Endothelial cell of umbilical vein (primary cell): ENCODE measurements at regions not wholly inside any gene's neighbourhood (a gene's known extent, or its start where the extent isn't known, plus 50 kb on each side); places are given as distances from the start of the nearest gene placed in this dataset.
"Not testable (repeated sequence)": the region's sequence is repeated elsewhere in the genome, so short reads cannot be mapped to it uniquely, and the experiment has no call there.

Source experiments
- BruUV-seq: library from RNA; stranded (reverse); fragments of 400-500 nt; replicated peaks from 2 replicates; lab custom pipeline; 2021; lab: Mats Ljungman, UMichigan
- CTCF ChIA-PET: fragments of 300-600, 350-600 bp; sonication (Branson Sonifier 250); formaldehyde crosslinking; loops from one replicate; lab custom pipeline; 2021; ENCODE audit warnings: antibody characterized with exemption, inconsistent platforms; lab: Charles Lee
- POLR2A ChIA-PET: fragments of 300-600, 350-600 bp; sonication (Branson Sonifier 250); formaldehyde crosslinking; loops from one replicate; lab custom pipeline; 2021; ENCODE audit warnings: antibody characterized with exemption, inconsistent platforms; lab: Charles Lee
- DNase-seq: peaks from one replicate; pipeline ENCODE4 v3.0.0-alpha.2; 2011; ENCODE audit warnings: low read depth, low spot score
- FAIRE-seq: peaks from 2 replicates; lab custom pipeline; 2011; peaks lifted over from hg19 to GRCh38; lab: Jason Lieb, UNC
- H2AFZ ChIP-seq: 2 replicates; pipeline ENCODE4 v1.6.0; 2012; ENCODE audit warnings: low read depth, low read length, control low read depth, inconsistent platforms
- H3K27ac ChIP-seq: 2 replicates; pipeline ENCODE4 v1.5.1; 2011; ENCODE audit warnings: low read depth, mild to moderate bottlenecking, control low read depth, low read length, moderate library complexity; ENCODE audit not compliant: insufficient read depth
- H3K27me3 ChIP-seq, 2 experiments: 2 replicates each; pipeline versions ENCODE4 v1.6.0 to v1.6.1; 2011; ENCODE audit warnings: low read length in 2 of 2, mixed read lengths in 1 of 2; ENCODE audit not compliant: control insufficient read depth in 2 of 2, insufficient read depth in 2 of 2
- H3K36me3 ChIP-seq, 2 experiments: 2 replicates in 1 of 2; 3 replicates in 1 of 2; pipeline ENCODE4 v1.5.1; 2011; ENCODE audit warnings: low read length in 2 of 2, mild to moderate bottlenecking in 1 of 2, moderate library complexity in 1 of 2; ENCODE audit not compliant: control insufficient read depth in 2 of 2, insufficient read depth in 2 of 2; ENCODE audit errors: extremely low read depth in 1 of 2
- H3K4me1 ChIP-seq: 3 replicates; pipeline ENCODE4 v1.5.1; 2011; ENCODE audit warnings: mild to moderate bottlenecking, low read length; ENCODE audit not compliant: control insufficient read depth, insufficient read depth; ENCODE audit errors: extremely low read depth
- H3K4me2 ChIP-seq: 2 replicates; pipeline ENCODE4 v1.6.1; 2011; ENCODE audit warnings: low read length, control low read depth, mixed read lengths; ENCODE audit not compliant: insufficient read depth
- H3K4me3 ChIP-seq, 3 experiments: fragments of 200-600 bp in 1 of 3; sonication (generic), shearing (Covaris generic) in 1 of 3; replicated peaks in 1 of 3; 2 replicates each; pipeline ENCODE4 v1.5.1; 2011 to 2016; ENCODE audit warnings: control low read depth in 3 of 3, low read length in 3 of 3, mild to moderate bottlenecking in 2 of 3, inconsistent platforms in 1 of 3, low read depth in 1 of 3, moderate library complexity in 1 of 3; ENCODE audit not compliant: insufficient read depth in 1 of 3
- H3K79me2 ChIP-seq: 2 replicates; pipeline ENCODE4 v1.6.0; 2012; ENCODE audit warnings: low read length, inconsistent platforms; ENCODE audit not compliant: control insufficient read depth, insufficient read depth
- H3K9ac ChIP-seq: replicated peaks from 2 replicates; pipeline ENCODE3; 2011; ENCODE audit warnings: low read length, control low read depth; ENCODE audit not compliant: insufficient read depth; ENCODE audit errors: extremely low read depth
- H3K9me1 ChIP-seq: replicated peaks from 3 replicates; pipeline ENCODE4 v1.6.0; 2011; ENCODE audit warnings: mild to moderate bottlenecking, low read length; ENCODE audit not compliant: control insufficient read depth, insufficient read depth; ENCODE audit errors: extremely low read depth
- H3K9me3 ChIP-seq: replicated peaks from 2 replicates; pipeline ENCODE4 v1.5.1; 2012; ENCODE audit warnings: low read length, inconsistent platforms; ENCODE audit not compliant: control insufficient read depth, insufficient read depth
- H4K20me1 ChIP-seq: replicated peaks from 2 replicates; pipeline ENCODE3; 2011; ENCODE audit warnings: mild to moderate bottlenecking, low read length; ENCODE audit not compliant: control insufficient read depth, insufficient read depth; ENCODE audit errors: extremely low read depth
- CTCF ChIP-seq, 2 donors: IDR thresholded peaks; 1 replicate in 1 of 2; 2 replicates in 1 of 2; pipeline ENCODE4 v1.5.1; 2011; ENCODE audit warnings: low read length in 2 of 2, mild to moderate bottlenecking in 2 of 2, moderate library complexity in 2 of 2, control low read depth in 1 of 2, inconsistent platforms in 1 of 2, low read depth in 1 of 2; ENCODE audit not compliant: insufficient read depth in 1 of 2; ENCODE audit errors: extremely low read depth in 1 of 2
- EZH2 ChIP-seq: IDR thresholded peaks from 2 replicates; pipeline ENCODE4 v1.6.1; 2012; ENCODE audit warnings: borderline replicate concordance, low read depth, mild to moderate bottlenecking, moderate library complexity, low read length, inconsistent platforms; ENCODE audit not compliant: severe bottlenecking
- FOS ChIP-seq: IDR thresholded peaks from 2 replicates; pipeline ENCODE4 v1.6.1; 2011; ENCODE audit warnings: mild to moderate bottlenecking, low read length, moderate library complexity, borderline replicate concordance; ENCODE audit not compliant: insufficient read depth
- GATA2 ChIP-seq: IDR thresholded peaks from 2 replicates; pipeline ENCODE4 v1.7.0; 2011; ENCODE audit warnings: low read depth, mild to moderate bottlenecking, moderate library complexity, mixed read lengths, low read length; ENCODE audit not compliant: insufficient read length, insufficient read depth
- JUN ChIP-seq: IDR thresholded peaks from 2 replicates; pipeline ENCODE4 v1.6.1; 2011; ENCODE audit warnings: borderline replicate concordance, low read depth; ENCODE audit not compliant: insufficient read length, insufficient read depth
- MYC ChIP-seq: IDR thresholded peaks from one replicate; pipeline ENCODE4 v1.6.1; 2011; ENCODE audit warnings: mild to moderate bottlenecking, low read depth, low read length
- POLR2A ChIP-seq: IDR thresholded peaks from 2 replicates; pipeline ENCODE4 v1.6.1; 2012; ENCODE audit warnings: low read depth, mild to moderate bottlenecking, control low read depth, low read length
- POLR2AphosphoS5 ChIP-seq: IDR thresholded peaks from 2 replicates; pipeline ENCODE4 v1.6.1; 2012; ENCODE audit warnings: low read depth, mild to moderate bottlenecking, control low read depth, low read length, moderate library complexity; ENCODE audit not compliant: insufficient read depth
- dilution Hi-C: fragments of 300-500 bp; cut with MboI; formaldehyde crosslinking; loops from one replicate; pipeline ENCODE4 v1.15.0; 2019; ENCODE audit warnings: low sequenced_read_pairs; ENCODE audit not compliant: extremely low pct_ligation_motif_present
- intact Hi-C: fragments of 100-400 bp; cut with micrococcal nuclease; formaldehyde crosslinking; loops from one replicate; pipeline ENCODE4 v1.10.0; 2022
- TF ChIP-seq, protein P1 (sequence below): IDR thresholded peaks from 2 replicates; pipeline ENCODE4 v1.6.1; 2011; ENCODE audit not compliant: insufficient read depth, insufficient read length

DNA sequence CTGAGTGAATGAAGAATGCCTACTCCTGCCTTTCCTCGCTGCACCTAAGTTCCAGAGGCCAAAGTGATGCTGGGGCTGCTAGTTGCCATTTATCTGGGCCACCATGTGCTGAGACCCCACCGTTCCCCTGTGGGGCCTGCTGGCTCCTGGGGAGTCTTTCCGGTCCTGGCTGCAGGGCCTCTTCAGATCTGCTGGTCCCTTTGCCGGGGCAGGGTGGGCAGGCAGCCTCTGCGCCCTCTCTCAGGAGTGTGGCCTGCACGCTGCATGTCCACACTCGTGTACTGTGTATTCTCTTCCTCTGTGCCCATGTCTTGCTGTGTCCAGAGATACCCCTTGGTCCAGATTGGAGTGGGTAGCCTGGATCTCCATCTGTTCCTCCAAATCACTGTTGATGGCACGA, 151.8 kb upstream of the MED13 start:
- no TSS peak for BruUV-seq
- no peak for FAIRE-seq
- Histone ChIP-seq H3K27ac (no peak overlapping the region), H3K27me3 (peaks cover 0 to under 1% of the 10 kb centered on the region in 2 experiments), H3K36me3 (no peaks in the 10 kb centered on the region), H2AFZ (no peak overlapping the region), H3K4me2 (no peak overlapping the region), H3K9ac (no peak overlapping the region), H3K4me1 (no peaks in the 10 kb centered on the region), H3K4me3 (no peak overlapping the region), H3K79me2 (no peaks in the 10 kb centered on the region), H3K9me3 (no peaks in the 10 kb centered on the region), H4K20me1 (no peaks in the 10 kb centered on the region), H3K9me1 (no peaks in the 10 kb centered on the region)
- no peak for TF ChIP-seq CTCF (IDR thresholded peaks at IDR 0.05; ENCODE audit: extremely low read depth in 1 of 2, insufficient read depth in 1 of 2, low read depth in 1 of 2, low read length in 2 of 2)
- TF ChIP-seq EZH2, result no peak
- no peak for TF ChIP-seq GATA2
- TF ChIP-seq MYC, result no peak
- TF ChIP-seq JUN, result no peak
- no peak for TF ChIP-seq POLR2A
- TF ChIP-seq POLR2AphosphoS5, result no peak
- TF ChIP-seq FOS, result no peak
- TF ChIP-seq, protein P1, sequence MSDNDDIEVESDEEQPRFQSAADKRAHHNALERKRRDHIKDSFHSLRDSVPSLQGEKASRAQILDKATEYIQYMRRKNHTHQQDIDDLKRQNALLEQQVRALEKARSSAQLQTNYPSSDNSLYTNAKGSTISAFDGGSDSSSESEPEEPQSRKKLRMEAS, result no peak
- POLR2A ChIA-PET, result no interaction called here
- DNase-seq, result no peak
- dilution Hi-C loops, result no loop called here
- intact Hi-C loops, result no loop called here
- CTCF ChIA-PET, result no interaction called here

DNA sequence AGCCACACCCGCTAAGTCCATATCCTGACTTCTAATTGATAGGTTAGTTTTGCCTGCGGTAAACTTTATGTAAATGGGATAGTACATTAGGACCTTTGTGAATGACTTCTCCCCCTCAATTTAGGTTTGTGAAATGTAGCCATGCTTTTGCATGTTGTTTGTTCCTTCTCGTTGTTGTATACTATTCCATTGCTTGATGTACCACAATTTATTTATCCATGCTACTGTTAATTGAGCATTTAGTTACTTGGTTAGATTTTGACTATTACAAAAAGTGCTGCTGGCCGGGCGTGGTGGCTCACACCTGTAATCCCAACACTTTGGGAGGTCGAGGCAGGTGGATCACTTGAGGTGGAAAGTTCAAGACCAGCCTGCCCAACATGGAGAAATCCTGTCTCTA, 150.8 kb upstream of the MED13 start:
- dilution Hi-C loops, H3K79me2 ChIP-seq, H3K4me1 ChIP-seq, H3K27me3 ChIP-seq, BruUV-seq, H3K9me3 ChIP-seq, H3K36me3 ChIP-seq, H4K20me1 ChIP-seq, H3K9ac ChIP-seq, H2AFZ ChIP-seq, FAIRE-seq, H3K4me3 ChIP-seq, H3K4me2 ChIP-seq, H3K27ac ChIP-seq, intact Hi-C loops, DNase-seq, POLR2A ChIA-PET, H3K9me1 ChIP-seq, CTCF ChIA-PET: not testable (repeated sequence)
